ENCODE measurements at regions not wholly inside any gene's neighbourhood (a gene's known extent, or its start where the extent isn't known, plus 50 kb on each side); places are given as distances from the start of the nearest gene placed in this dataset.

- Histone ChIP-seq H3K36me3 (ENCODE audit: control insufficient read depth, insufficient read depth, low read length) (no peaks in the 10 kb centered on the region), H3K4me3 (ENCODE audit: low read depth, low read length) (no peak overlapping the region), H3K27me3 (ENCODE audit: control insufficient read depth, insufficient read depth, low read length) (no peaks in the 10 kb centered on the region)
- DNase-seq (ENCODE audit: low read depth): no peak
- ChIA-PET CTCF (no interaction called here), POLR2A (no interaction called here)
- TF ChIP-seq CTCF (IDR thresholded peaks at IDR 0.05; ENCODE audit: insufficient read depth, low read depth, low read length): no peak
Measured at GRCh38 chr4:103374758-103375157, 176.6 kb upstream of the CENPE start.

GRCh38 chr4:103374306-103374705 lies 176.2 kb upstream of the CENPE start:
- no peaks in the 10 kb centered on the region for H3K36me3 ChIP-seq (ENCODE audit: control insufficient read depth, insufficient read depth, low read length)
- H3K4me3 ChIP-seq (ENCODE audit: low read depth, low read length): no peak overlapping the region
- CTCF ChIA-PET: no interaction called here
- POLR2A ChIA-PET: no interaction called here
- no peaks in the 10 kb centered on the region for H3K27me3 ChIP-seq (ENCODE audit: control insufficient read depth, insufficient read depth, low read length)
- no peak for TF ChIP-seq CTCF (IDR thresholded peaks at IDR 0.05; ENCODE audit: insufficient read depth, low read depth, low read length)
- no peak for DNase-seq (ENCODE audit: low read depth)

GRCh38 chr4:103372002-103372558 lies 173.9 kb upstream of the CENPE start:
- CTCF ChIA-PET: no interaction called here
- Histone ChIP-seq H3K4me3 (ENCODE audit: low read depth, low read length) (no peak overlapping the region), H3K27me3 (ENCODE audit: control insufficient read depth, insufficient read depth, low read length) (no peaks in the 10 kb centered on the region), H3K36me3 (ENCODE audit: control insufficient read depth, insufficient read depth, low read length) (no peaks in the 10 kb centered on the region)
- POLR2A ChIA-PET: no interaction called here
- no peak for DNase-seq (ENCODE audit: low read depth)
- TF ChIP-seq CTCF (IDR thresholded peaks at IDR 0.05; ENCODE audit: insufficient read depth, low read depth, low read length): no peak

- ChIA-PET CTCF (no interaction called here), POLR2A (no interaction called here)
- Histone ChIP-seq H3K27me3 (ENCODE audit: control insufficient read depth, insufficient read depth, low read length) (no peaks in the 10 kb centered on the region), H3K36me3 (ENCODE audit: control insufficient read depth, insufficient read depth, low read length) (no peaks in the 10 kb centered on the region), H3K4me3 (ENCODE audit: low read depth, low read length) (no peak overlapping the region)
- no peak for TF ChIP-seq CTCF (IDR thresholded peaks at IDR 0.05; ENCODE audit: insufficient read depth, low read depth, low read length)
- no peak for DNase-seq (ENCODE audit: low read depth)
Measured at GRCh38 chr4:103370336-103370735, 172.2 kb upstream of the CENPE start.

GRCh38 chr4:103365285-103365684 lies 167.1 kb upstream of the CENPE start:
- no peak overlapping the region for H3K4me3 ChIP-seq (ENCODE audit: low read depth, low read length)
- no peak for TF ChIP-seq CTCF (IDR thresholded peaks at IDR 0.05; ENCODE audit: insufficient read depth, low read depth, low read length)
- POLR2A ChIA-PET: no interaction called here
- CTCF ChIA-PET: no interaction called here
- H3K36me3 ChIP-seq (ENCODE audit: control insufficient read depth, insufficient read depth, low read length): no peaks in the 10 kb centered on the region
- H3K27me3 ChIP-seq (ENCODE audit: control insufficient read depth, insufficient read depth, low read length): no peaks in the 10 kb centered on the region
- no peak for DNase-seq (ENCODE audit: low read depth)

Measured in BJ (cell line).